ENCODE measurements at regions not wholly inside any gene's neighbourhood (a gene's known extent, or its start where the extent isn't known, plus 50 kb on each side); places are given as distances from the start of the nearest gene placed in this dataset.

DNA sequence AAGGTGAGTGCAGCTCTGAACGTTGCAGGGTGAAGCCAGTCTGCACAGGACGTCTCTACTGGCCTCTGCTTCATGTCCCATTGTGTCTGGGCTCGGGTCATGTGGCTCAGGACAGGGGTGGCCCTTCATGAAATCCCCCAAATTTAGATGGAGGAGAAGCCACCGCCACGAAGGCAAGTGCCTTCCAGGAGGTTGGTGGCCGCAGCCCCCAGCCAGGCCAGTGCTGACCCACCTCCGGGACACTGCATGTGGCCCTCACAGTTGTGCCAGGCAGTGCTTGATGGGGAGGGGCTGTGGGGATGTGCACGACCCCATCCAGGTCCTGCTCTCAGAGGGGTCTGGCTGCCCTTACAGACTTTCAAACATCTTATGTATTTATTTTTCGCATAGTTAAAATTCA, 1311.1 kb downstream of the BRD1 start:
- H4K20me1 ChIP-seq (ENCODE audit: insufficient read depth) = no peaks in the 10 kb centered on the region
- in situ Hi-C loops (cut with MboI) = no loop called here
- no peaks in the 10 kb centered on the region for H3K27me3 ChIP-seq (replicated peaks; ENCODE audit: insufficient read depth)
- no peak overlapping the region for H3K9ac ChIP-seq
- H3K27ac ChIP-seq = no peak overlapping the region
- no peak overlapping the region for H3K4me3 ChIP-seq
- TF ChIP-seq EZH2phosphoT487 (IDR thresholded peaks at IDR 0.05; ENCODE audit: insufficient read depth, low read depth) (no peak), EZH2 (IDR thresholded peaks at IDR 0.05; ENCODE audit: insufficient read depth, poor library complexity, severe bottlenecking) (no peak)
- H3K79me2 ChIP-seq (ENCODE audit: insufficient read depth) = no peaks in the 10 kb centered on the region
- no peaks in the 10 kb centered on the region for H3K36me3 ChIP-seq (ENCODE audit: low read depth)
- no peak for DNase-seq
- H3F3A ChIP-seq (ENCODE audit: insufficient read depth) = no peaks in the 10 kb centered on the region
- H3K9me3 ChIP-seq (ENCODE audit: low read depth) = no peaks in the 10 kb centered on the region
- no peaks in the 10 kb centered on the region for H3K4me1 ChIP-seq (ENCODE audit: insufficient read depth)
- no peak overlapping the region for H3K4me2 ChIP-seq (ENCODE audit: unreplicated experiment)
- no peak overlapping the region for H2AFZ ChIP-seq
- WGBS, 2 experiments (ENCODE audit: low coverage in 1 of 2, low lambda C conversion rate in 2 of 2, missing lambda C conversion rate in 2 of 2) = 68 to 69% methylated on average over 9 of the region's 9 CpGs
- H3K9me2 ChIP-seq (ENCODE audit: insufficient read depth) = no peaks in the 10 kb centered on the region

DNA sequence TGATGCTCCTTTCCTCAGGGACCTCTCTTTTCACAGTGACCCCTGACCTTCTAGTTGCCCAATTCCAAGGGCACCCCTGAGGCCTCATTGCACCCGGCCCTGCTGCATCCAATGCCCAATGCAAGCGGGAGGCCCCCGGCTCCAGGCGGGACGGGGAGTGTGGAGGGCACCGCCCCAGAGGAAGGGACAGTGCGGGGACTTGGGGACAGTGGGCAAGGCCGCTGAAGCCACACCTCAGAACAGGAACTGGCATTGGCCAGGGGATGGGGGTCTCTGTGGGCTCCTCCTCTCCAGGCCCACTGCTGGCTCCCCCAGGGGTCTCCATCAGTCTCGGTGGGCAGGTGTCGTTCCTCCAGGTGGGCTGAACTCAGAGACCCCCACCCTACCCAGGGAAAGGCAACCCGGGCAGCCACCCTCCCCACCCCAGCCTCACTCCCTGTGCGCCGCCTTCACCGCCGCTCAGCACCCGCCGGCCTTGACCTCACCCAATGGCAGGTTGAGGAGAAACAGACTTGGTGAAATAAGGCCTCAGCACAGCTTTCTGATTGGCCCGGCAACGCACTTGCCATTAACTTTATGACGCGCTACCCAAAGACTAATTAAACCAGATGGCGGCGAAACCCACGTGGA, 1312.0 kb downstream of the BRD1 start:
- no peak for TF ChIP-seq EZH2 (IDR thresholded peaks at IDR 0.05; ENCODE audit: insufficient read depth, poor library complexity, severe bottlenecking)
- no peak for TF ChIP-seq EZH2phosphoT487 (IDR thresholded peaks at IDR 0.05; ENCODE audit: insufficient read depth, low read depth)
- Histone ChIP-seq H4K20me1 (ENCODE audit: insufficient read depth) (no peaks in the 10 kb centered on the region), H3K9me2 (ENCODE audit: insufficient read depth) (no peaks in the 10 kb centered on the region), H3K4me1 (ENCODE audit: insufficient read depth) (no peaks in the 10 kb centered on the region), H3K9ac (no peak overlapping the region), H3F3A (ENCODE audit: insufficient read depth) (no peaks in the 10 kb centered on the region), H3K36me3 (ENCODE audit: low read depth) (no peaks in the 10 kb centered on the region), H3K27ac (no peak overlapping the region), H3K9me3 (ENCODE audit: low read depth) (no peaks in the 10 kb centered on the region), H3K27me3 (replicated peaks; ENCODE audit: insufficient read depth) (no peaks in the 10 kb centered on the region), H3K4me2 (ENCODE audit: unreplicated experiment) (no peak overlapping the region), H3K79me2 (ENCODE audit: insufficient read depth) (no peaks in the 10 kb centered on the region), H3K4me3 (no peak overlapping the region), H2AFZ (no peak overlapping the region)
- in situ Hi-C loops (cut with MboI) = no loop called here
- whole genome bisulfite sequencing, 2 experiments (ENCODE audit: low coverage in 1 of 2, low lambda C conversion rate in 2 of 2, missing lambda C conversion rate in 2 of 2) = 85 to 88% methylated on average over 23 to 24 of the region's 24 CpGs
- DNase-seq = no peak

DNA sequence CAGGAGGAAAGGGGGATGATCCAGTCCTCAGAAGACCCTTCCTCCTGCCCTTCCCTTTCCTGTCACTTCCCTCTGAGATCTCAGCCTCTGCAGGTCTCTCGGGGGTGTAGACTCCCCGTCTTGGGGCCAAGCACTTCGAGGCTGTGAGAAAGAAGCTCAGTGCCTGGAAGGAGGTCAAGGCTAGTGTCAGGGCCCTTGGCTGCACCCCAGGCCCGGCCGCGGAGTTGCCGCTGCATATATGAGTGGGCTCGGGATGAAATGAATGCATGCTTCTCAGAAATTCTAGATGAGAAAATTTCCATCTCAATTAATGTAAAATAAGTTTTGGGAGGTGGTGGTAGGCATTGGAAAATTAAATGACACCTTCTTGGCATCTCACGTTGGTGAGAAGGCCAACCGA, 1313.7 kb downstream of the BRD1 start:
- WGBS, 2 experiments (ENCODE audit: low coverage in 1 of 2, low lambda C conversion rate in 2 of 2, missing lambda C conversion rate in 2 of 2) = 72 to 76% methylated on average over 10 of the region's 10 CpGs
- no peaks in the 10 kb centered on the region for H3F3A ChIP-seq (ENCODE audit: insufficient read depth)
- no peaks in the 10 kb centered on the region for H3K27me3 ChIP-seq (replicated peaks; ENCODE audit: insufficient read depth)
- no peaks in the 10 kb centered on the region for H3K36me3 ChIP-seq (ENCODE audit: low read depth)
- no peak overlapping the region for H3K4me2 ChIP-seq (ENCODE audit: unreplicated experiment)
- no peak overlapping the region for H2AFZ ChIP-seq
- H3K4me3 ChIP-seq = no peak overlapping the region
- no peak for DNase-seq
- in situ Hi-C loops (cut with MboI) = no loop called here
- no peak overlapping the region for H3K9ac ChIP-seq
- TF ChIP-seq EZH2phosphoT487 (IDR thresholded peaks at IDR 0.05; ENCODE audit: insufficient read depth, low read depth) = no peak
- TF ChIP-seq EZH2 (IDR thresholded peaks at IDR 0.05; ENCODE audit: insufficient read depth, poor library complexity, severe bottlenecking) = no peak
- H4K20me1 ChIP-seq (ENCODE audit: insufficient read depth) = no peaks in the 10 kb centered on the region
- H3K9me2 ChIP-seq (ENCODE audit: insufficient read depth) = no peaks in the 10 kb centered on the region
- no peaks in the 10 kb centered on the region for H3K79me2 ChIP-seq (ENCODE audit: insufficient read depth)
- H3K4me1 ChIP-seq (ENCODE audit: insufficient read depth) = no peaks in the 10 kb centered on the region
- H3K27ac ChIP-seq = no peak overlapping the region
- no peaks in the 10 kb centered on the region for H3K9me3 ChIP-seq (ENCODE audit: low read depth)

DNA sequence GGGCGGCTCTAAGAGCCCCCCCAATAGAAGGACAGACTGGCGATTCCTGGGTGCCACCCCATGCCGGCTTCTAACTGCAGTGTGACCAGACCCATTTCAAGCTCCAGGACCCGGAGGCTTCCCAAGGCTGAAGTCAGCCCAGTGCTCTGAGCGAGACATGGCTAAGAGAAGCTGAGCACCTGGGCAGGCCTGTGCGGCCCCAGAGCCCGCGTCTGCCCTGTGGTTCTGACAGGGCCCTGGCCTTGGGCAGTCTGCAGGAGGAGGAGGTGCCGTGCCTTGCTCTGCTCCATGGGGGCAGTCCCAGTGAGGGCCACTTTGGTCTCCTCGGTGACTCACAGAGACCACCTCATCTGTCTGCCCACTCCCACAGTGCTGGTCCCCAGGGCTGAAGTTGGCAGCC, 1314.2 kb downstream of the BRD1 start:
- H3K9me3 ChIP-seq (ENCODE audit: low read depth) = no peaks in the 10 kb centered on the region
- no peak for DNase-seq
- no peak overlapping the region for H3K9ac ChIP-seq
- 76 to 81% methylated on average over 10 of the region's 10 CpGs for WGBS, 2 experiments (ENCODE audit: low coverage in 1 of 2, low lambda C conversion rate in 2 of 2, missing lambda C conversion rate in 2 of 2)
- no peaks in the 10 kb centered on the region for H3K9me2 ChIP-seq (ENCODE audit: insufficient read depth)
- no peaks in the 10 kb centered on the region for H3F3A ChIP-seq (ENCODE audit: insufficient read depth)
- H2AFZ ChIP-seq = no peak overlapping the region
- no peak for TF ChIP-seq EZH2 (IDR thresholded peaks at IDR 0.05; ENCODE audit: insufficient read depth, poor library complexity, severe bottlenecking)
- in situ Hi-C loops (cut with MboI) = no loop called here
- H4K20me1 ChIP-seq (ENCODE audit: insufficient read depth) = no peaks in the 10 kb centered on the region
- no peaks in the 10 kb centered on the region for H3K27me3 ChIP-seq (replicated peaks; ENCODE audit: insufficient read depth)
- no peaks in the 10 kb centered on the region for H3K36me3 ChIP-seq (ENCODE audit: low read depth)
- no peak overlapping the region for H3K27ac ChIP-seq
- no peaks in the 10 kb centered on the region for H3K4me1 ChIP-seq (ENCODE audit: insufficient read depth)
- H3K4me2 ChIP-seq (ENCODE audit: unreplicated experiment) = no peak overlapping the region
- no peak overlapping the region for H3K4me3 ChIP-seq
- no peaks in the 10 kb centered on the region for H3K79me2 ChIP-seq (ENCODE audit: insufficient read depth)
